ENCODE measurements at regions not wholly inside any gene's neighbourhood (a gene's known extent, or its start where the extent isn't known, plus 50 kb on each side); places are given as distances from the start of the nearest gene placed in this dataset.

DNA sequence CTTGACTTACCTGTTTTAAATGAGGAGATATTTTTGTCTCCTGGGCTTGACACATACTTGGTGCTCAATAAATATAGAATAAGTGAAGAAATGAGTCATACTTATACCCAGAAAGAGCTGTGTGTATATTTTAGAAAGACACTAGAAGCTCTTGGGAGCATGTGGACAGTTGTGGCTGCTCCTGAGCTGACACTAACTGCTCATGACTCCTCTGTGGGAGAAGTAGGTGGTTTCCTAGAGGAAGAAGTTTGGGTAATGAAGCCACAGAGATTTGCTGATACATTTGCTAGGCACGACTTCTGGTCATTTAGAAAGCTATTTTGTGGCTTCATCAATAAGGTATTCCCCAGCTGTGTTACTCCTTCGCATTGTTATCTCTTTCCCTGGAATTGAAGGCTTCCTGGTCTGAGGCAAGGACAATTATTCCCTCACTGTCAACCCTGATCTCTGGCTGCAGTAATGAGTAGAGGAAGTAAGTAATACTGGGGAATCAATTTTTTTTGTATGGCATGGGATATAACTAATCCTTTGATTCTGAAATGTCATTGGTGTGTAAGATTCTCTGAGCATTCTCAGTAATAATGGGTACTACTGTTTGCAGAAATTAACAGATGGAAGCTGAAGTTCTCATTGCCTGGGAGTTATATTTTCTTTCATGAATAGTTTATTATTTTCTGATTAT is 79.6 kb upstream of the DCBLD2 start:
- BruUV-seq (replicated peaks) = no TSS peak
- Histone ChIP-seq H3K27me3 (replicated peaks; ENCODE audit: control insufficient read depth, insufficient read depth, low read length) (no peaks in the 10 kb centered on the region), H3K4me3 (ENCODE audit: low read depth, low read length) (no peak overlapping the region), H3K4me1 (peaks cover 8% of the 10 kb centered on the region), H3K9me3 (no peaks in the 10 kb centered on the region), H3K36me3 (ENCODE audit: control insufficient read depth, insufficient read depth, low read length) (no peaks in the 10 kb centered on the region)
- peaks cover 3% of the 10 kb centered on the region for H3K27me3 Mint-ChIP-seq (ENCODE audit: insufficient read depth, unreplicated experiment)
- H3K4me1 Mint-ChIP-seq (ENCODE audit: low read depth, unreplicated experiment) = peaks cover 4% of the 10 kb centered on the region
- H3K27ac Mint-ChIP-seq (ENCODE audit: unreplicated experiment) = no peak overlapping the region
- CTCF ChIA-PET = no interaction called here
- H3K36me3 Mint-ChIP-seq (ENCODE audit: insufficient read depth, unreplicated experiment) = no peaks in the 10 kb centered on the region
- DNase-seq = no peak
- no peak overlapping the region for H3K4me3 Mint-ChIP-seq (ENCODE audit: unreplicated experiment)
- TF ChIP-seq, protein P1, sequence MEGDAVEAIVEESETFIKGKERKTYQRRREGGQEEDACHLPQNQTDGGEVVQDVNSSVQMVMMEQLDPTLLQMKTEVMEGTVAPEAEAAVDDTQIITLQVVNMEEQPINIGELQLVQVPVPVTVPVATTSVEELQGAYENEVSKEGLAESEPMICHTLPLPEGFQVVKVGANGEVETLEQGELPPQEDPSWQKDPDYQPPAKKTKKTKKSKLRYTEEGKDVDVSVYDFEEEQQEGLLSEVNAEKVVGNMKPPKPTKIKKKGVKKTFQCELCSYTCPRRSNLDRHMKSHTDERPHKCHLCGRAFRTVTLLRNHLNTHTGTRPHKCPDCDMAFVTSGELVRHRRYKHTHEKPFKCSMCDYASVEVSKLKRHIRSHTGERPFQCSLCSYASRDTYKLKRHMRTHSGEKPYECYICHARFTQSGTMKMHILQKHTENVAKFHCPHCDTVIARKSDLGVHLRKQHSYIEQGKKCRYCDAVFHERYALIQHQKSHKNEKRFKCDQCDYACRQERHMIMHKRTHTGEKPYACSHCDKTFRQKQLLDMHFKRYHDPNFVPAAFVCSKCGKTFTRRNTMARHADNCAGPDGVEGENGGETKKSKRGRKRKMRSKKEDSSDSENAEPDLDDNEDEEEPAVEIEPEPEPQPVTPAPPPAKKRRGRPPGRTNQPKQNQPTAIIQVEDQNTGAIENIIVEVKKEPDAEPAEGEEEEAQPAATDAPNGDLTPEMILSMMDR (IDR thresholded peaks at IDR 0.05; ENCODE audit: insufficient read depth in 1 of 2, low read depth in 1 of 2, low read length in 1 of 2, severe bottlenecking in 1 of 2, unreplicated experiment in 1 of 2) = no peak
- H3K9me3 Mint-ChIP-seq (ENCODE audit: unreplicated experiment) = no peaks in the 10 kb centered on the region
- POLR2A ChIA-PET = no interaction called here
- intact Hi-C loops (cut with micrococcal nuclease; ENCODE audit: unreplicated experiment) = no loop called here

DNA sequence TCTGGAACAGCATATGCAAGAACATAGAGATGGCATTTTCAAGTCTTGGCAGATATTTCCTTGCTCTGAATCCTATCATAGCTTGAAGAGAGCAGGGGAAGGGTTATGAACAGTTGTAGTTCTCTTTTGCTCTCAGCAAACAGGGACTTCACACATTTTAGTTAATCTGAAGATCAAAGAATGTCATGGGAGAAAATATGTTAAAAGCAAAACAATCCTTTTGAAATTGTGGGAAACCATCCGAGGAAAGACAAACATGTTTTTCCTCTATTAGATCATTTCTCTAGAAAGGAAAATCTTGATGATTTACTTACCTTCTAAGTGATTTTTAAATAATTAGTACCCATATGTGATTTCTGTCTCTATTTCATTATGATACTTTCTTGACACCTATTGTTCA is 77.8 kb upstream of the DCBLD2 start:
- H3K27ac Mint-ChIP-seq (ENCODE audit: unreplicated experiment) = no peak overlapping the region
- peaks cover 3% of the 10 kb centered on the region for H3K27me3 Mint-ChIP-seq (ENCODE audit: insufficient read depth, unreplicated experiment)
- Histone ChIP-seq H3K27me3 (replicated peaks; ENCODE audit: control insufficient read depth, insufficient read depth, low read length) (no peaks in the 10 kb centered on the region), H3K4me1 (no peaks in the 10 kb centered on the region), H3K9me3 (no peaks in the 10 kb centered on the region), H3K36me3 (ENCODE audit: control insufficient read depth, insufficient read depth, low read length) (no peaks in the 10 kb centered on the region), H3K4me3 (ENCODE audit: low read depth, low read length) (no peak overlapping the region)
- no peaks in the 10 kb centered on the region for H3K9me3 Mint-ChIP-seq (ENCODE audit: unreplicated experiment)
- DNase-seq = no peak
- POLR2A ChIA-PET = no interaction called here
- BruUV-seq (replicated peaks) = no TSS peak
- CTCF ChIA-PET = no interaction called here
- H3K36me3 Mint-ChIP-seq (ENCODE audit: insufficient read depth, unreplicated experiment) = no peaks in the 10 kb centered on the region
- intact Hi-C loops (cut with micrococcal nuclease; ENCODE audit: unreplicated experiment) = no loop called here
- H3K4me3 Mint-ChIP-seq (ENCODE audit: unreplicated experiment) = no peak overlapping the region
- TF ChIP-seq, protein P1 (IDR thresholded peaks at IDR 0.05; ENCODE audit: insufficient read depth in 1 of 2, low read depth in 1 of 2, low read length in 1 of 2, severe bottlenecking in 1 of 2, unreplicated experiment in 1 of 2) = no peak
- no peaks in the 10 kb centered on the region for H3K4me1 Mint-ChIP-seq (ENCODE audit: low read depth, unreplicated experiment)

DNA sequence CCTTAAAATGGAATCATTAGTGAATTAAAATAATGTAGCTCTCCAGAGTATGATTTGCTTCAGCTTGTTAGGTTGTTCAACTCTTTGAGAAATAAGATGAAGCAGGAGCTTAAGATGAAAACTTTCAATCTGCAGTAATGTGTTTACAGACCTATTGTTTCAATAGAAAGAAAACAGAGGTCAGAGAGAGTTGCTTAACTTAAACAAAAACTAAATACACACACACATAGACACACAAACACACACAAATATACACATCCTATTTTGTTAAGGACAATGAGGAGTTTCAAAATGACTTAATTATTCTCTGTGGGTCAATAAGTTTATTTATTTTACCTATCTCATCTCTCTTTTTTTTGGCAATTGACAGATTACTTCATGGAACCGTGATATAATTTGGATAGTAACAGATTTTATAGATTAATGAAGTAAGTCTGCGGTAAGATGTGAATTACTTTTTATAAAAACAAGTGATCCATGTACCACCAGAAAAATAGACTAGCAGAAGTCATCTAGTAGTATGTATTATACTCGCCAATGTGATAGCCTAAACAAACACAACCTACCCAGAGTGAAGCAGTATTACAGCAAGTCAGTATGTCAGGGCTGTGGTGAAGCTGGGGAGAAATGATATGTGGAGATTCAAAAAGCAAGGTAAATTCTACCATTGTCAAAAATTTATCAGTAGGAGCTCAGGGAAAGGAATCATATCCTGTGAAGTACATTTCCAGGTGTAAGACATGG is 76.7 kb upstream of the DCBLD2 start:
- Histone ChIP-seq H3K4me1 (no peaks in the 10 kb centered on the region), H3K27me3 (replicated peaks; ENCODE audit: control insufficient read depth, insufficient read depth, low read length) (no peaks in the 10 kb centered on the region), H3K4me3 (ENCODE audit: low read depth, low read length) (no peak overlapping the region), H3K36me3 (ENCODE audit: control insufficient read depth, insufficient read depth, low read length) (no peaks in the 10 kb centered on the region), H3K9me3 (no peaks in the 10 kb centered on the region)
- Mint-ChIP-seq H3K27ac (ENCODE audit: unreplicated experiment) (no peak overlapping the region), H3K27me3 (ENCODE audit: insufficient read depth, unreplicated experiment) (peaks cover 3% of the 10 kb centered on the region), H3K4me3 (ENCODE audit: unreplicated experiment) (no peak overlapping the region), H3K36me3 (ENCODE audit: insufficient read depth, unreplicated experiment) (no peaks in the 10 kb centered on the region), H3K9me3 (ENCODE audit: unreplicated experiment) (no peaks in the 10 kb centered on the region), H3K4me1 (ENCODE audit: low read depth, unreplicated experiment) (no peaks in the 10 kb centered on the region)
- BruUV-seq (replicated peaks) = no TSS peak
- POLR2A ChIA-PET = no interaction called here
- TF ChIP-seq, protein P1 (IDR thresholded peaks at IDR 0.05; ENCODE audit: insufficient read depth in 1 of 2, low read depth in 1 of 2, low read length in 1 of 2, severe bottlenecking in 1 of 2, unreplicated experiment in 1 of 2) = no peak
- no peak for DNase-seq
- CTCF ChIA-PET = no interaction called here
- intact Hi-C loops (cut with micrococcal nuclease; ENCODE audit: unreplicated experiment) = no loop called here

Measured in Caco-2 (cell line).